ENCODE measurements at regions not wholly inside any gene's neighbourhood (a gene's known extent, or its start where the extent isn't known, plus 50 kb on each side); places are given as distances from the start of the nearest gene placed in this dataset.

- TF ChIP-seq CTCF (IDR thresholded peaks at IDR 0.05) (no peak), POLR2A (IDR thresholded peaks at IDR 0.05) (no peak)
Measured at GRCh38 chr11:115806056-115806455, 301.8 kb upstream of the CADM1 start.
